ACHN (cell line): ENCODE measurements at regions not wholly inside any gene's neighbourhood (a gene's known extent, or its start where the extent isn't known, plus 50 kb on each side); places are given as distances from the start of the nearest gene placed in this dataset.

Experiments
- DNase-seq: peaks from one replicate; pipeline ENCODE4 v3.0.0-alpha.2; 2015
- in situ Hi-C: cut with HindIII; loops from 2 replicates; pipeline ENCODE4 v1.10.0; 2017; ENCODE audit warnings: low sequenced_read_pairs, low pct_ligation_motif_present, low pct_unique_long_range_greater_than_20kb

GRCh38 chr5:10099548-10099947 is 150.1 kb downstream of the ATPSCKMT start:
- DNase-seq: no peak
- in situ Hi-C loops: no loop called here

- in situ Hi-C loops: no loop called here
- DNase-seq: no peak
These were observed 158.0 kb downstream of the ATPSCKMT start for GRCh38 chr5:10091701-10092100.

GRCh38 chr5:10090074-10090473 is 159.6 kb downstream of the ATPSCKMT start:
- no peak for DNase-seq
- in situ Hi-C loops: no loop called here

- in situ Hi-C loops: no loop called here
- DNase-seq: no peak
These were observed 164.5 kb downstream of the ATPSCKMT start for GRCh38 chr5:10085185-10085584.

- in situ Hi-C loops: no loop called here
- DNase-seq: no peak
These were observed 168.1 kb downstream of the ATPSCKMT start for GRCh38 chr5:10081584-10081983.

GRCh38 chr5:10077791-10078545 is 171.7 kb downstream of the ATPSCKMT start:
- in situ Hi-C loops: no loop called here
- DNase-seq: no peak

DNA sequence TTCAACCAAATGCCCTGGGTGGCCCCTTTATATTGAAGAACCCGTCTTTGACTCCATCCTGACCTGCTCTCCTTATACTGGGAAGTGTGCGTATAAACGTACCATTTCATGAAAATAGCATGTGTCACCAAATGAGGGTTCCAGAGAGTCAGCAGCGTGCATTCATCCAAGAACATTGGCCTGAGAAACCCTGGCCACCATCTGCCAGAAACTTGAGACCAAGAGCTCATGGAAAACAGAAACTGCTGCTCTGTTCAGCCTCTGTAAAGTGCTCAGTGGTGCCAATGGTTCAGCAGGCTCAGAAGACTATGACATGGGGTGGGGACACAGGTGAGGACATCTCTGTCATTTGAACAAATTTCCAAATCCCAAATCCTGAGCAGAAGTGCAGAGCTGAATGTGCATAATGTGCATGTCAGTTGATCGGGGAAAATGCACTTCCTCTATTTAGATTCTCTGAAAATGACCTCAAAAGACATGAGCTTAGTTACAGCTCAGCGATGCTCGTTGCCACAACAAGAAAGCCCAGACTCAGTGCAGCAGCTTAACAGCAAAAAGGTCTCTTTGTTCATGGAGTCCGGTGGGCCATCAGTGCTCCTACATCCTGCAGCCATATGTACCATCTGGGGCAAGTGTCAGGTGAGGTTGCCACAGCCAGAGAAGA is 176.1 kb downstream of the ATPSCKMT start:
- no peak for DNase-seq
- in situ Hi-C loops: no loop called here

- no peak for DNase-seq
- in situ Hi-C loops: no loop called here
These were observed 179.9 kb downstream of the ATPSCKMT start for GRCh38 chr5:10069637-10070313.

- DNase-seq: no peak
- in situ Hi-C loops: no loop called here
These were observed 184.2 kb downstream of the ATPSCKMT start for GRCh38 chr5:10065428-10066000.

DNA sequence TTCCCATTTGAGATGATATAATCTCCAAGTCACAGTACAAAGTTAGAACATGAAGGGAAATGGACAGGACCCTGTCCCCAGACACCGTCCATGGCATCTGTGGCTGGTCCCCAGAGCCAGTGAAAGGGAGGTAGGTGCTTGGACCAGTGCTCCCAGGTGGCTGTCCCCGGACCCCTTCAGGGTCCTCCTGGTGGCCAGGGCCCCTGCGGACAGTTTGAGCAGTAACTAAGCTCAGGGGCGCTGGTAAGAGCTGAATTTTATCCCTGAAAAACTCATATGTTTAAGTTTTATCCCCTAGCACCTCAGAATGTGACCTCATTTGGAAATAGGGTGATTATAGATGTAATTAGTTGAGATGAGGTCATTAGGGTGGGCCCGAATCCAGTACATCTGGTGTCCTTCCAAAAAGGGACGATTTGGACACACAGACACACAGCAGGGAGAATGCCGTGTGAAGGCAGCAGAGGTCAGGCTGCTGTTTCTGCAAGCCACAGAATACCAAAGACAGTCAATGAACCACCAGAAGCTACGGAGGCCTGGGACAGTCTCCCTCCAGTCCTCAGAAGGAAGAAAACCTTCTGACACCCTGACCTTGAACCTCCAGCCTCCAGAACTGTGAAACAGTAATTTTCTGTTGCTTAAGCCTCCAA is 185.0 kb downstream of the ATPSCKMT start:
- in situ Hi-C loops: no loop called here
- DNase-seq: no peak

- DNase-seq: no peak
- in situ Hi-C loops: no loop called here
These were observed 185.7 kb downstream of the ATPSCKMT start for GRCh38 chr5:10063997-10064396.

DNA sequence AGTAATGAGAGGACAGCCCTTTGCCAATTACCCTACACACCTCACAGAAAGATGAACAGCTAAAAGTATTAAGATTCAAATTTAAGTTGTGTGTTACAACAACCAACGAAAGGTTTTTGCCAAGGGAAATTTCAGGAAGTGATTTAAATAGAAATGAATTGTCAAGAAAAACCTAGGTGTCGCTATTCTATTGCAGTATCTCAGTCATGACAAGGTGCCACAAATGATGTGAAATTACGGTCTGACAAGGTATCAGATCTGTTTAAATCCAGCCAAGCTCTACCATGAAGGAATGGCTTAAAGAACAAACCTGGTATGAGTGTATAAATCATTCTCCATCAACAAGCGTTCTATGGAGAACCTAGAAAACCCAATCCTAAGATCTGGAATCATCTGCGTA is 189.7 kb downstream of the ATPSCKMT start:
- no peak for DNase-seq
- in situ Hi-C loops: no loop called here

GRCh38 chr5:10059556-10059955 is 190.1 kb downstream of the ATPSCKMT start:
- in situ Hi-C loops: no loop called here
- DNase-seq: no peak

DNA sequence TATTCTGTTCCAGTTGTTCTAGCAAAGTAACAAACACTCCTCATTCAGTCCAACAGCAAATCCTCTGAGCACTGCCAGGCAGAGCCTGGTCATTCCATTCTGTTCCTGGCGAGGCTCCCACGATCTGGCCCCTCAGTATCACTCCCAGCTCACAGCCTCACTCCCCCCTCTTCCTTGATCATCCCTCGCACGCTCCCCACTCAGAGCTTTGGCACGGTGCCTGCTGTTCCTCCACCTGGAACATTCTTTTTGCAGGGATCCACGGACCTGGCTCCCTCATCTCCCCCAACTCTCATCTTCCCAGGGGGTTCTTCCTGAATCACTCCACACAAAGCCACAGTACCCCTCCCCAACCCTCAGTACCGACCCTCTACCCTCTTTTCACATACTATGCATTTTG is 192.3 kb downstream of the ATPSCKMT start:
- in situ Hi-C loops: no loop called here
- DNase-seq: no peak

DNA sequence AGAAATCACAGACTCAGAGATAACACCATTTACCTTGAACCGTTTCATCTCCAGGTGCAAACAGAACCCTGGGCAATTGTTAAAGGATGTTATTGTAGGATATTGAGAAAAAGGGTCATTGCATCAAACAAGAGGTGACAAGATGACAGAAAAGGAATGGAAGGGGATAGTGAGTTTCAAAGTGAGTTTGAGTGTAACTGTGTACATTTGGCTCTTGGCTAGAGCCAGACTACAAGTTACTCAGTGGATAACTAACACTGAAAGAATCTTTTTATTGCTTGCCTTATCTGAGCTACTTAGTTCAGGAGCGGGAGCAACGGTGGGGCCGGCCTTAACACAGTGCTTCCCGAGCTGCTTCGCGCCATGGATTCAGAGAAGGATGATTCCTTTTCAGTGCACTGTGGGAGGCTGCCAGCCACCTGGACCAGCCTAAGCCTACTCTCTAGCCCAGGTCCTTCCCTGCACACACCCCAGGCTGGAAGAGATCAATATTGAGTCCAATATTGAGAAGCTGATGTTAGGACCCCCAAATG is 193.4 kb downstream of the ATPSCKMT start:
- DNase-seq: no peak
- in situ Hi-C loops: no loop called here

DNA sequence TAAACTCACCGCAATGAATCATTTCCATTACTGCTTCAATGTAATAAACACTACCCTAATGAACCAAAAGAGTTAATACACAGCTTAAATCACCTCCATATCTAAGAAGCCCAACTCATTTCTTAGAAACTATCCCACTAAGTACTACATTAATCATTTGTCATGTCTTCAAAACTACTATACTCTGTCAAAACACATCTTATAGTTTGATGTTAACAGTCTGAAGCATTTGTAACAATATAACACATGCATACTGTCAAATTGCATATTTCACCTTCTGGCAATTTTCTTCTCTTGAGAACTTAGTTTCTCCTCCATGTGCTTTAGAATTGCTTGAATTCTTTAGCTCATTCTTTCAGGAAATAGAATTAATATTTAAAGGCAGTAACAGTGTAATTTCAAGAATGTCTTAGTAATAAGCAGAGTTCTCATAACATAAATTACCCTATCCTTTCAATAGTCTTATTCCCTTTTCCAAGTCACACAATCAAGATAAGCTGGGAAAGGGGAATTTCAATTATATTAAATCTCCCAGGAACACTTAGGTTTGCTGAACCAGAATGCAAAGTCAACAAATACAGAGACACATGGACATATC is 199.7 kb downstream of the ATPSCKMT start:
- in situ Hi-C loops: no loop called here
- no peak for DNase-seq

DNA sequence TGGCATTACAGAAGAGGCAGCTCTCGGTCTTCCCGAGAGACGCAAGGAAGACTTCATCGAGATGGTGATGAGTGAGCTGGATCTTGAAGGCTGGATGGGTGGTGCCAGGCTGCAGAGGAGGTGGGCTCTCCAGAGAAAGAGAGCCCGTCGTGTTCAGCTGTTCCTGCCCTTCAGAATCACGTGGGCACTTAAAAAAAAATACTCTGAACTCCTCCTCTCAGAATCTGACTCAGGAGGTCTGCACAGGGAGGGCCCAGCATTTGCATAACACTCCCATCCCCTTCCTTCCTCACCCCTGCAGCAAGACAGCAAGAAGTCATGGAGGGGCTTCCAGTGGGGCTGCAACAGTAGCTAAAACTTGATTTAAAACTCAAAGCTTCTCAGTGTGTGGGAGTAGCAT is 203.0 kb downstream of the ATPSCKMT start:
- no peak for DNase-seq

DNA sequence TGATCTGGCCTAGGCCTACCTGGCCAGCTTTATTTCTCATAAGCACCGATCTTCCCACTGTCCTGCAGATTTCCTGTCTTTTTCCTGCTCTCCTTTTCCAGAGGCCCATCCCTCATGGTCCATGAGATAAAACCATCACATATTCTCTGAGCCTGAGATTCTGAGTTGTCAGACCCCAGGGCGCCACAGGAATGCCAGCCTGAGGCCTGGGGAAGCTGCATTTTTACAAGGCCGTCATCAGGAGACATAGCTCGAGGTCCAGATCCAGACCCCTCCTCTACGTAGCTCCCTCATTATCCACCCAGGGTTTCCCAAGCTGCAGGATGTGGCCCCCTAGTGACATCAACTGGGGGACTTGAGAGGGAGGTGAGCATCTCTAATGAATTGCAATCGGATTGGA is 204.3 kb downstream of the ATPSCKMT start:
- in situ Hi-C loops: no loop called here
- no peak for DNase-seq

More for the DNA sequence above, 203.0 kb downstream of the ATPSCKMT start:
- in situ Hi-C loops: no loop called here
